CD4-positive, alpha-beta T cell treated with Interleukin-15 for 4 hours (primary cell): ENCODE measurements at regions not wholly inside any gene's neighbourhood (a gene's known extent, or its start where the extent isn't known, plus 50 kb on each side); places are given as distances from the start of the nearest gene placed in this dataset.

Source experiments
- DNase-seq: peaks from one replicate; pipeline ENCODE4 v3.0.0-alpha.2; 2020; ENCODE audit warnings: low spot score

DNA sequence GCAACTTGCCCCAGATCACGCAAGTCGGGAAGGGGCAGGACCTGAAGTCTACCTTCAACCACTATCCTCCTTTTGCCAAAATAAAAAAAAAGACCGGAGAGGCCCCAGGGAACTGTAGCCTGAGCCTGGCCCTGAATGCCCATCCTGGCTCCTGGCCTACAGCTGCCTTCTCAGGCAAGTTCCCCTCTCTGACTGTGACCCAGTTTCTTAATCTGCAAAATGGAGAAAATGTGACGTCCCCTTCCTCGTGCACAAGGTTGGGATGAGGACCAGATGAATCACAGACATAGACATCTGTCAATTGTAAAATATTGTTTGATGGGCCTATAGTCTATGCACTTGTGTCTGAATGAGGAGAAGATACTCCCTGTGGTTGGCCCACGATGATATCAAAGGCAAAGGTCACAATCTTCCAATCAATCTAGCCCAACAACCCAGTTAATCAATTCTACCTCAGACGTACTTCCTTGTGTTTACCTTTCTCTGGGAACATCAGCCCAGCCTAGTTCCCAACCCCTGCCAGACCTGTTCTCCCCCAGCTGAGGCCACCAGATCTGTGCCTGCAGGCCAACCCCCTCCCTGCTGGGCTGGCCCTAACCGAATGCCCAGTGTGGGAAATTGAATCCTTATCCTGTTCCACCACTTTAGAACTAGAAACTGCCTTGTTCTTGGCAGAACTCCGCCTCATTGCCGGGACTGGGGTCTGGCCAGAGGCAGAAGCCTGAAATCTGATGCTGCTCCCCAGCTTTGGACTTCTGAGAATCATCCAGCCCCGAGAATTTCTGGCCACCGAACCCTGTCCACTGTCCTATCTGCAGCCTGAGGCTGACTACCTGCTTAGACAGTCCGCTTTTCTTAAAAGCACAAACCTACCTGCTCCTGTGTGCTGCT lies 101.8 kb upstream of the LIPC start:
- DNase-seq: no peak

DNA sequence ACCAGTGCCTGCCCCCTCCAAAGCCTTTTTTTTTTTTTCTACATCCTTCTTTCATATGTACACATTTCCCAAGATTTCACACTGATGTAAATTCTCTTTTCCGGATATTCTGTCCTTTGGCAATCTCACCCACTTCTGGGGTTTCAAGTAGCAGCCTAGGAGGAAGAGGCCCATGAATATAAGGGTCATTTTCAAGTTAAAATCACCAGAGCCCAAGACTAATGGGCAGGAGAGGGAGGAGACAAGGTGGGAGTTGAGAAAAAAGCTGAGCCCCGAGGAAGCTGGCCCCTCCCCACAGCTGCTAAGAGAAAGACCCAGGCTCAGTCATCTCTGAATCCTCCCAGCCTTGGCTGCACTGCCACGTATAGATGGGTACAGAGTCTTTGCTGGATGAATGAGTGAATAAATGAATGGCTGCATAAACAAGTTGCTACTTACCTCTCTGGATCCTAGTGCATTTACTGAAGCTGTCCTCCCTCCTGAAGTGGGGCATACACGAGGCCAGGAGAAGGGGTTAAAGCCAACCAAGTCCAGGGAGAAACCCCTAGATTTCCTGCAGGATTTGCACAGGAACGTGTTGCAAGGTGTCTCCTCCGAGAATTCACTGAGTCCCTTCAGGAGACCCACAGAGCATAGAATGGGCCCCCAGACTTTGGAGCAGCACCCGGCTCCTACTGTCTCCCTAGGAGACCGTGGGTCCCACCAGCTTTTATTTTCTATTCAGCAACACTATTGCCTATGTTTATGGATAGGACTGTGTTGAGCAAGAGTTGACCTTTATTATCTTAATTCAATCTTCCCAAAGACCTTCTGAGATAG lies 100.8 kb upstream of the LIPC start:
- DNase-seq: no peak

DNA sequence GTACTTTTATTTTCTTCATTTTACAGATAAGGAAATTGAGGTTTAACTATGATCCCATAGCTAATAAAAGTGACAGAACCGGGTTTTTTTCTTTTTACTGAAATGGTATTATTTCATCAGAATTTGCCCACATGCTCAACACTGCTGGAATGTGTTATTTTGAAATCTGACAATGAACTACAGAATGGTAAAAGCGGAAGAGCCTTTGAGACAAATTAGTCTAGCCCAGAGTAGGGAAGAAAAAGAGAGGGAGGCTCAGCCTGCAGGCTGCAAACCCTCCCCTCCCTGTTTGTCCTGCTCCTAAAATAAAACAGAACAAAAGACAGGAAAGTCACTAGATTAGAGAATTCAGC lies 100.3 kb upstream of the LIPC start:
- DNase-seq: no peak

DNA sequence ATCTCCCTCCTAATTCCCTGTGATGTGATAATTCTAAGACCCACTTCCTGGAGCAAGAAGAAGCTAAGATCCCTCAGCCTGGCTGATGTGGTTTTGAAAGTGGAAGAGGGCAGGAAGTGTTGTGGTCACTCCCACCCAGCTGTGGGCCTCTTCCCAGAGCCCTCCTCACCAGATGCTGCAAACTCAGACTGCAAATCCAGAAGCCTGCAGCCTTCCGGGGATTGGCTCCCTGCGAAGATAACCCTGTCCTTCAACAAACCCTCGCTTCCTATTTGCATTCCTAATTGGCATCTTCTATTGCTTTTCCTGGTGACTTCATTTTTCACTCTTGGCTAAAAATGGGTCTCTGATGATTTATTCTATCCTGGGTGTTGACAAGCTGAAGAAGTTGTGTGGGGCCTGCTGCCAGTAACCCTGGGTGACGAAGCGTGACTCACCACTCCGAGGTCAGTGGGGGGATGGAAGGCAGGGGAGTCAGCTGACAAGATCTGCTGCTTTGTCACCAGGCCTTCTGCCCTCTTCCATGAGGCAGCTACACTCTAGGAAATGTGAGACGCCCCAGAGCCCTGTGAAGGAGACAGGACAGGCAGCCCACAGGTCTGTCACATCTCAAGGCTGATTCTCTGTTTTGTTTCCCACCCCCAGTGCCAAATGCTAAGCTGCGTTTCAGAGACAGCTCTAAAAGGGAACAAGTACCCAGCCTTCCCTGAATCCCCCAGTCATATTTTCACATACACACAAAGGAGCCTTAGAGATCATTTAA lies 99.7 kb upstream of the LIPC start:
- peak; percentile 86 for DNase-seq

DNA sequence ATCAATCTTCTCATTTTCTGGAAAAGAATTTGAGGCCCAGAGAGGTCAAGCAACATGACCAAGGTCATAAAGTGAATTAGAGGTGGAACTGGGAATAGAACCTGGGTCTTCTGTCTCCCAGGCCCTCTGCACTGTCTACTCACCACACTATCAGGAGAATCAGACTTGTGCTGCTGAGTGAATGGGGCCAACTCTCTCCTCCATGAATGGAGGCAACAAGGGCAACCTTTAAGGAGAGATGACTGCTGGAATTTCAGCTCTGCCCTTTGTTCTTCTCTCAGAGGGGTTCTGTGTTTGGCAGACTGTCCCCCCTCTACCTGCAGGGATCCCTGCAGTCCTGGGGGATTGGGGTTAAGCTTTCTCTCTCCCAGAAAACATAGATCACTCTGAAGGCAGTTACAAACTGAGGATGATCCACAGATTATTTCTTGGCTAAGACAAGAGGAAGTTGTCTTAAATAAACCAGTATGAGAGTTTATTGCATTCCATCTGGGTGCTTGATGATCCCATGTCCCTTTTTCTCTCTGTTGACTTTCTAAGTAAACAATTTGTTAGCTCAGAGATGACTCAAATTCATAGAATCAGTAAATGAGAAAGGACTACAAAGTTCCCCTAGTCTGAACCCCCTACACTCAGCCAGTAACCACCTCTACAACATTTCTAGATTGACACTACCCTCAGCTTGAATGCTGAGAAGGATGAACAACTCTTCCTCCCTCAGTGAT lies 99.0 kb upstream of the LIPC start:
- DNase-seq: peak; percentile 17

DNA sequence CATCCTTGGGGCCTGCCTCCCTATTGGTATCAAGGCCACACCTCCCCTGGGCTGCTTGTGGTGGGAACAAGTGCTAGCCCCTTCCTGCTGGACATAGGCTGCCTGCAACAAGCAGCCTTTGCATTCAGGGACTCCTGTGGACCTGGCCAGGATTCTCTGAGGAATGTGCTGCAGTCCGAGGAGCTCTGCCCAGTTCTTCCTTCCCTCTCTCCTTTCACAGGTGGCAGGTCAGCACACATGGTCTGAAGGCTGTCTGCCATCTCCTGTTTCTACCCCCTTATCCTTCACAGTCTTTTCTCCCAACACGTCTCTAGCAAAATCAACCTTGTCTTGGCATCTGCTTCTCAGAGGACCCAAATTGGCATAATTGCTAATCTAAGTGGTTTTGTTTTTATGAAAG lies 97.0 kb upstream of the LIPC start:
- DNase-seq: no peak

DNA sequence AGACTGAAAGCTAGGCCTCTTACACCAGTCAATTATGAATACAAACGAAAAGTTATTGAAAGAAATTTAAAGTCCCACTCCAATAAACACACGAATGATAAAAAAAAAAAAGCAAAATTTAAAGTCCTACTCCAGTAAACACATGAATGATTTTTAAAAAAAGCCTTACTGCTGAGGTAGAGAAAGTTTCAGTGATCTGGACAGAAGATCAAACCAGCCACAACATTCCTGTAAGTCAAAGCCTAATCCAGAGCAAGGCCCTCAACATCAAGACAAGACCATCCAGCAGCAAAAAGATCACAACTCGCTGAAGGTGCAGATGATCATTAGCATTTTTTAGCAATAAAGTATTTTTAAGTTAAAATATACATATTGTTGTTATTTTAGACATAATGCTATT lies 95.6 kb upstream of the LIPC start:
- DNase-seq: no peak

DNA sequence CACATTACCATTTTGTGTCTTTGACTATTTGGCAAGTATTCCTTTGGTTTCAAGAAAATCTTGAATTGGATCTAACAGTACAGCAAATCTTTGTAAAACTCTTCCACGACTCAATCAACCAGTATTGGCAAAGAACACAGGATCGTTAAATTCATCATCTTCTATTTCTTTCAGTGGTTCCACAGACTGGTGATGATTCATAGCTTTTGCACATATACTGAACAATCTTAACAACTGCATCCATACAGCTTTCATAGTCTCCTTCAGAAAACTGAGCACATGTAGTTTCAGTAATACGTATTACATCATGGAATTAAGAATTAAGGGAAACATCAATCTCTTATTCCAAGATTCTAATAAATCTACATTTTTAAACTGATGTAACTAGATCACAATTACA lies 91.6 kb upstream of the LIPC start:
- no peak for DNase-seq

DNA sequence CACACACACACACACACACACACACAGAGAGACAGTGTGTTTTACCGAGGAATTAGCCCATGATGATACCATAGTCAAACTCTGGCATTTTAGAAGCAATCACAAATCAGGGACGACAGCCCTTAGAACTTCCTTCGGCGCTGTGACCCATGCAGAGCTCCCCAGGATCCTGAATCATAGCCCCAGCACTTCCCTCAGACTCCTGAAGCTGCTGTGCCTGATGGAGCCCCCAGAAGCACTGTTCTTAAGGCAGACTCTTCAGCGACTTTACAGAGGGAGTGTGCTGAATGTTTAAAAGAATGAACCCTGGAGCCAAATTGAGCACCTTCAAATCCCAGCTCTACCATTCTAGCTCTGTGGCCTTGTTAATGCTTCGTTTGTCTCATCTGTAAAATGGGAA lies 89.3 kb upstream of the LIPC start:
- DNase-seq: no peak

DNA sequence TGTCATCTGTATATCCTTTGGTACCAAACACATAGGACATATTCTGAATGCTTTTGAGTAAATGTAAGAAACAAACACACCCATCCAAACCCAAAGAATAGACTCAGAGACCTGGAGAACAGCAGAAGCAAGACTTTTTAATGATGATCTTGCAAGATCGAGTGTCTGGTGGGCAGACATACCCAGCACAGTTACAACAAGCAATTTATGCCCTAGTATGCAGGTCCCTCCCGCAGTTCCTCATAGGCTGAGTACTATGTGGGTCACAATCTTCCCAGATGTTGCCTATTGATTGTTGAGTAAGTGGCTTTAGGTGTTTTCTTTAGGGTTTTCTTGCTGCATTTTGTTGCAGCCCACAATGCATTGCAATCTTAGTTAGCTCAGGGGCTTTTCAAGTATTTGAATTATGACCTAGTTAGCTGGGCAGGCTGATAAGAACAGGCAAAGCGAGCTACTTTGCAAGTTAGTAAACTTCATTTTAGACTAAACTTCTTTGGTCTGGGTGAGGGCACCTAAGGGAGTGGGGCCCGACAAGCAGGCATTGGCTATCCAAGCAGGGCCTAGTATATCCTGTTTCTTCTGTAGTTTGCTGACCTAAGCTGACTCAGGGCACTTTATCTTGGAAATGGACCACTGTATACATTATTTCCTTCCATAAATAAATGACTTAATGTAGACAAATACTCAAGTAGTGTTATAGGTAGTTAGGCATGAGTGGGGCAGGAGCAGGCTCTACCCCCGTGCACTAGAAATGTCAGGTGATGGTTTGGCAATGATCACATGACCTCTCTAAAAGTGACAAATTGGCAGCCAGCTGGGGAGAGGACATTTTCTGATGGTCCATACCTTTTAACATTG lies 87.3 kb upstream of the LIPC start:
- DNase-seq: no peak

DNA sequence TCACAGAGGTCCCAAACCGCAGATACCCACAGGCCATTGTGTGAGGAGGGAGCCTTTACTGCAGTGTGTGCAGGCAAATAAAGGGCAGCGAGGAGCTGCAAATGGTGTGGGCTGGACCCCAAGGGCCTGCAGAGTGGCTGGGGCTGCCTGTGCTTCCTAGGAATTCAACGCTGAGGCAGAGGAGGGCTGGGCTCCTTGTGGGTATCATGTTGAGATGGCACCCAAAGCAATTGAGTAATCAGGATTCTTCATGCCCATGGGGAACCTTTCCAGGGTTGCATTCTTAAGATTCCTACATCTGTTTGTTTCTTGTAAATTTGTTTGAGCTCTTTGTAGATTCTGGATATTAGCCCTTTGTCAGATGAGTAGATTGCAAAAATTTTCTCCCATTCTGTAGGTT lies 85.4 kb upstream of the LIPC start:
- DNase-seq: no peak

DNA sequence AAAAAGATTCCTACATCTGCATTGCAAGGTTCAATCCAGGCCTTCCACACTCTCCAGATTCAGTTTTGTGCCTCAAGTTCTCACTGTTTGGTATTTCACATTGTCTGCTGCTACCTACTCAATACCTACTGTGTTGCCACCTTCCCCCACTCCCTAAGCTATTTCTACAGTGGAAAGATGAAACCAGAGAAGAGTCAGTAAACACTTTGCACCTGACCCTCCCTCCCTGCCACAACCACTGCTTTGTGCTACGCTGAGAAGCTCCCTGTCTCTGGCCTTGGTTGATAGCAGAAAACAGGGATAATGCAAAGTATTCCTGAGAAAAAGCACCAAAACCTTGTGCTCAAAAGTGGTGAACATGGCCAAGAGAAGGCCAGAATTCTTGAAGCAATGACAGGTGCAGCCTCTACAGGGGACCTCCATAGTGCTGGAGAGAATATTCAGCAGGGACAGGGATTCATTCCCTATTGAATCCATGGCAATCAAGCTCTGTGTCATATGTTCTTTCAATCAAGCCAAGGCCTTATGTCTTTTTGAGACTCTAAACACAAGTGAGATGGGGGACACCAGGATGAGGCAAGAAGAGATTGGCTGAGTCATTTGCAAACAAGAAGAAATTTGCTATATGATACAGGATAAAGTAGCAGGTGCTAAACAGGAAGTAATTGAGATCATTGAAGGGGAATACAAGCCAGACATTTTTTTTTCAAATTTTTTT lies 83.5 kb upstream of the LIPC start:
- no peak for DNase-seq

DNA sequence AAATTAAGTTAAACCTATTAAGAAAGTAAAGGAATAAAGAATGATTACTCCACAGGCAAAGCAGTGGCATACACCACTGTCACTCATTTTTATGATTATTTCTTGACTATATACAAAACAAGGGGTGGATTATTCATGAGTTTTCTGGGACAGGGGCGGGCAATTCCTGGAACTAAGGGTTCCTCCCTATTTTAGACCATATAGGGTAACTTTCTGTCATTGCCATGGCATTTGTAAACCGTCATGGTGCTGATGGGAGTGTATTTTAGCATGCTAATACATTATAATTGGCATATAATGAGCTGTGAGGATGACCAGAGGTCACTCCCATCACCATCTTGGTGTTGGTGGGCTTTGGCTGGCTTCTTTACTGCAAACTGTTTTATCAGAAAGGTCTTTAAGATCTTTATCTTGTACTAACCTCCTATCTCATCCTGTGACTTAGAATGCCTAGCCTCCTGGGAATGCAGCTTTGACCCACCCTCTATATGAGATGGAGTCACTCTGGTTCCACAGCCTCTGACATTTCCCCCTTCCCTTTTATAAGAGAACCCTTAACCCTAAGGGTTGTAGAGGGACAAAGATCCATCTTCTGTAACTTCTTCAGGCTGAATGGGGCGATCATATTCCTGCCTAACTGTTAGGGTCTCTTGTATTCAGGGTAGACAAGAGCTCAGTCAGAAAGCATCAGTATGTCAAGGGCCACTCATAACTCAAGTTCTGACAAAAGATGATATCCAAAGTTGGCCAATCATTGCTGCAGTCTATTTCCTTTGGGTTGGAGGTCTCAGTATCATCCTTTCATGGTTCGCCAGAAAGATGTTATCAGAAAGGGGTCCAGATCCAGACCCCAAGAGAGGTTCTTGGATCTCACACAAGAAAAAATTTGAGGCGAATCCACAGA lies 79.5 kb upstream of the LIPC start:
- no peak for DNase-seq

DNA sequence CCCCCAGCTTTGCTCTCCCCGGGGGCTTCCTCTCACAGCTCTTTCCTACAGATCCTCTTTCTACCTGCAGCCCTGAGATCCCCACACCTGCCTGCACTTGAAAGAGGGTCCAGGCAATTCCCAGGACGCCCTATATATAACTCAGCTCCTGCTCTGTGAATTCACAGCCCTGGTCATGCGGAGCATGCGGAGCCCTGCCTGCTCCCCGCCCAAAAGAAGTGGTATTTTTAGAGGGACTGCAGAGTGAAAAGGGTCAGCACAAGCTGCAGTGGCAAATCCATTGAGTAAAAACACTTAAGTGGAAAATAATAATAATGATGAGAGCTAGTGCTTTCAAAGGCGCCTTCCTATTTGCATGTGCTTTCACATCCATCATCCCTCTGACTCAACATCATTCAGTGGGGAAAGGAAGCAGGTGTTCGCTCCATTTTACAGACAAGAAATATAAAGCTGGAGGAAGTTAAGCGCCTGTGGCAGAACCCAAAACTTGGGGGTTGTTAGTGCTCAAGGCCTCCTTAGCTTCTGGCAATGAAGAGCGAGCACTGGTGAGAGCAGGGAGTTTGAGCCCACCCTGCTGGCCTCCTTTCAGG lies 76.3 kb upstream of the LIPC start:
- no peak for DNase-seq

DNA sequence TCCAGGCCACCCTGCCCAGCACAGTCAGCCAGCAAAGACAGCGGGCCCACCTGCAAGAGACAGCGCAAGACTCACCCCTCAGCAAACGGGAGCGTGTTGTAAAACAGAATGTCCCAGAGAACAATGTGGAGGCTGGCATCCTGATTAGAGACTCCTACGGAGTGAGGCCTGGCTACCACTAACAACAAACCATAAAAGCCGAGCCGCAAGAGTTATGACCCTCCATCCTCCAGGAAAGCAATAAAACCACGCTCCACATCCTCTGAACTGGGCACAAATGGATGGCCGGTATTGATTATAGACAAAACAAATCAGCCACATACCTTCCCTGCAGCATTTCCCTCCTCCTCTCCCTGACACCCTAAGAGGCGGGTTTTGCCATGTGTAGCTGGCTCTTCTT lies 75.8 kb upstream of the LIPC start:
- no peak for DNase-seq

DNA sequence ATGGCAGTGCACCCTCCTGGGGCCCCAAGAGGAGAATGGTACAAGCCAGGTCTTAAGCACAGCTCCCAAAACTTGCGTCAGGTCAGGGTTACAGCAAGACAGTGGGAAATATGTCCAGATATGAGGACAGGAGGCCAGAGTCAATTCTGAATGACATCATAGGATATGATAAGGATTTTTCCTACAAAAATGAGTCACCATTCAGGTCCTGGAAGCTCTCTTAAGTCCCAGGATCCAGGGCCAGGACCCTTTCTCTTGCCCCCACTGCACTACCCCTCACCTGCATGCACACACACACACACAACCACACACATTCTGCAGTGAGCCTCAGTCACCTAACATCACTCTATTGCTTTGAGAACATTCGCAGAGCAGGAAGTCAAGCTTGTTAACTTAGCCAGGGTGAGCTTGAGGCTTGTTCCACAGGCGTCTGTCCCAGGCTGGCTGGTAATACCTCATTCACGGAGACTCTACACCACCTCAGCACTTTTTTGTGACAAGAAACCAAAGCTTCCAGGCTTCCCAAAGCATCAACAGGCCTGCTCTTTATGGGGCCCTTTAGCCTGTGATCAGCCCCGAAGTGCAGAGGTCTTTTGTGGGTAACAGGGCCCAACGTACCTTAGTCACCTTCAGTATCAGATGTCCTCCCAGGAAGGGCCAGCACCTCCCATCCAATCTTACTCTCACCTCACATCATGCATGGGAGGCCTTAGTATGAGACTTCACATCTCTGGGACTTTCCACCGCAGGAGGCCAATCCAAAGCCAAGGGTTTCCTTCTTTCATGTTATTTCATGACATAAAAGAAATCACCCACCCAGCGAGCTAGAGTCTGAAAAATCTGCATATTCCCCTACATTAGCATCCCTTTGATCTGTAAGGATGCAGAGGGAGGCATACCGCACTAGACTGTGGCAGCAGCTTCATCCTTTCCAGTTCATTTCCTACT lies 74.0 kb upstream of the LIPC start:
- peak; percentile 6 for DNase-seq

DNA sequence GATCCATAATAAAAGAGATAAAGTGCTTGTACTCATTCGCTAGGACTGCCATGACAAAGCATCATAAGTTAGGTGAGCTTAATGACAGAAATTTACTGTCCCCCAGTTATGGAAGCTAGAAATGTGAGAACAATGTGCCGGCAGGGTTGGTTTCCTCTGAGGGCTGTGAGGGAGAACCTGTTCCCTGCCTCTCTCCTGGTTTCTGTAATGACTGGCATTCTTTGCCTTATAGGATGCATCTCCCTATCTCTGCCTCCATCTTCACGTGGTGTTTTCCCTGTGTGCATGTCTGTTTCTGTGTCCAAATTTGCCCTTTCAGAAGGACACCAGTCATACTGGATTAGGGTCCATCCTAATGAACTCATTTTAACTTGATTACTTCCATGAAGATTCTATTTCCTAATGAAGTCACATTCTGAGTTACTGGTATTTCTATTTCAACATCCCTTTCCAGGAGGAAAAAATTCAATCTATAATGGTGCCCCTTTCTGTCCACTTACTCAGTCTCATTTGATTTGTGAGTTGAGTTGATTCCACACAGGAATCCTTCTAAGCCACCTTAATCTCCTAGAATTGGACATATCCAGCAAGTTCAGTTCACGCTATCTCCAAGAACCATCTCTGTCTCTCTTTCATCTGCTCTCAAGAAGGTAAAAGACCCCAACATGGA lies 71.2 kb upstream of the LIPC start:
- no peak for DNase-seq
